ENCODE measurements at regions not wholly inside any gene's neighbourhood (a gene's known extent, or its start where the extent isn't known, plus 50 kb on each side); places are given as distances from the start of the nearest gene placed in this dataset.

DNA sequence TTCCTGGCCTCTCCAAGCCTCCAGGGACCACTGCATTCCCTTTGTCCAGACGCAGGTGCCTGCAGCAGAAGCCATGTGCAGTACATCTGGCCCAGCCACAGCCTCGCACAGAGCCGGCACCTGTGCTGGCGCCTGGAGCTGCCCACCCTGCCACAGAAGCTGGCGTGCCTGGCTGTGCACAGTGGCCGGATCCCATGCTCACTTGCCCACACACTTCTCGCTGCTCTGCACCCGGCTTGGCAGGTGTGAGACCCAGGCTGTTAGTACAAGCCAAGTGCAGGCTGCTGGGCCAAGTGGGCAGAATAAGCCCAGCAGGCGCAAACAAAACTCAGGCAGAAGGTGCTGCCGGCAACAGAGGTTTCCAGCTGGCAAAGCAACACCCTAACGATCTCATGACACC lies 124.5 kb upstream of the CCDC150 start:
- POLR2A ChIA-PET, result no interaction called here
- H3K27ac Mint-ChIP-seq, result no peak overlapping the region
- WGBS (ENCODE audit: insufficient coverage), result 91% methylated on average over 11 of the region's 11 CpGs

DNA sequence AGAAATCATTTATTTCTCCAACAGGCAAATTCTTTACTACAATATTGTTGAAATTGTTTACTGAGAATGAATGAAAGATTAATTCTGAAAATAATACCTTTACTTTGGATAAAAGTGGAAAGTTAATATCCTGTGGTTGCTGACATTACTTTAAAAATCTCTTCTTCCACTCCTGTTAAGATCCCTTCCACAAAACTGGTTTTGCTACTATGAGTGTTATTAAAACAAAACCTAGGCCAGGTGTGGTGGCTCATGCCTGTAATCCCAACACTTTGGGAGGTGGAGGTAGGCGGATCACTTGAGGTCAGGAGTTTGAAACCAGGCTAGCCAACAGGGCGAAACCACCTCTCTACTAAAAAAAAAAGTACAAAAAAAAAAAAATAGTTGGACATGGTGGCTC lies 123.9 kb upstream of the CCDC150 start:
- TF ChIP-seq, protein P1, sequence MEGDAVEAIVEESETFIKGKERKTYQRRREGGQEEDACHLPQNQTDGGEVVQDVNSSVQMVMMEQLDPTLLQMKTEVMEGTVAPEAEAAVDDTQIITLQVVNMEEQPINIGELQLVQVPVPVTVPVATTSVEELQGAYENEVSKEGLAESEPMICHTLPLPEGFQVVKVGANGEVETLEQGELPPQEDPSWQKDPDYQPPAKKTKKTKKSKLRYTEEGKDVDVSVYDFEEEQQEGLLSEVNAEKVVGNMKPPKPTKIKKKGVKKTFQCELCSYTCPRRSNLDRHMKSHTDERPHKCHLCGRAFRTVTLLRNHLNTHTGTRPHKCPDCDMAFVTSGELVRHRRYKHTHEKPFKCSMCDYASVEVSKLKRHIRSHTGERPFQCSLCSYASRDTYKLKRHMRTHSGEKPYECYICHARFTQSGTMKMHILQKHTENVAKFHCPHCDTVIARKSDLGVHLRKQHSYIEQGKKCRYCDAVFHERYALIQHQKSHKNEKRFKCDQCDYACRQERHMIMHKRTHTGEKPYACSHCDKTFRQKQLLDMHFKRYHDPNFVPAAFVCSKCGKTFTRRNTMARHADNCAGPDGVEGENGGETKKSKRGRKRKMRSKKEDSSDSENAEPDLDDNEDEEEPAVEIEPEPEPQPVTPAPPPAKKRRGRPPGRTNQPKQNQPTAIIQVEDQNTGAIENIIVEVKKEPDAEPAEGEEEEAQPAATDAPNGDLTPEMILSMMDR (IDR thresholded peaks at IDR 0.05), result no peak
- TF ChIP-seq EZH2 (IDR thresholded peaks at IDR 0.05; ENCODE audit: borderline replicate concordance, insufficient read depth, low read depth, low read length, poor library complexity, severe bottlenecking), result no peak
- Histone ChIP-seq H3K4me1 (ENCODE audit: control insufficient read depth in 2 of 2, insufficient read depth in 2 of 2, low read length in 2 of 2) (no peaks in the 10 kb centered on the region), H3K4me3 (ENCODE audit: control extremely low read depth in 1 of 5, extremely low read depth in 1 of 5, insufficient read depth in 1 of 5, low read depth in 2 of 5, low read length in 4 of 5) (no peak overlapping the region), H3K27ac (ENCODE audit: low read length in 2 of 2) (no peak overlapping the region), H3K9me3 (ENCODE audit: control extremely low read depth in 1 of 3, control insufficient read depth in 2 of 3, insufficient read depth in 1 of 3, low read length in 2 of 3) (no peaks in the 10 kb centered on the region), H3K9ac (ENCODE audit: low read length) (no peak overlapping the region), H3K36me3 (replicated peaks in 1 of 2; ENCODE audit: control extremely low read depth in 1 of 2, control insufficient read depth in 1 of 2, extremely low read depth in 1 of 2, insufficient read depth in 2 of 2, low read length in 1 of 2) (no peaks in the 10 kb centered on the region), H3K4me2 (replicated peaks; ENCODE audit: low read depth, low read length, poor library complexity, severe bottlenecking) (no peak overlapping the region), H3K27me3 (replicated peaks in 1 of 4; ENCODE audit: control extremely low read depth in 1 of 4, control insufficient read depth in 3 of 4, insufficient read depth in 4 of 4, low read length in 3 of 4) (no peaks in the 10 kb centered on the region), H3K79me2 (ENCODE audit: control insufficient read depth, insufficient read depth, low read length) (no peaks in the 10 kb centered on the region), H4K20me1 (ENCODE audit: control insufficient read depth, insufficient read depth, low read length, poor library complexity, severe bottlenecking) (no peaks in the 10 kb centered on the region), H2AFZ (ENCODE audit: insufficient read depth, low read depth, low read length, poor library complexity, severe bottlenecking) (no peak overlapping the region)
- Mint-ChIP-seq H3K27me3 (peaks cover 15% of the 10 kb centered on the region), H3K4me1 (no peaks in the 10 kb centered on the region), H3K4me3 (no peak overlapping the region), H3K9me3 (ENCODE audit: insufficient read depth) (no peaks in the 10 kb centered on the region), H3K27ac (no peak overlapping the region)
- DNase-seq, result no peak
- no peak for ATAC-seq (ENCODE audit: low read depth)
- ChIA-PET CTCF (no interaction called here), POLR2A (no interaction called here)
- no CpG with 5 or more reads among the region's 2 CpGs for WGBS (ENCODE audit: insufficient coverage)
- intact Hi-C loops (cut with micrococcal nuclease), result no loop called here

More for the DNA sequence above, 124.5 kb upstream of the CCDC150 start:
- no peaks in the 10 kb centered on the region for H3K27me3 ChIP-seq (replicated peaks in 1 of 4; ENCODE audit: control extremely low read depth in 1 of 4, control insufficient read depth in 3 of 4, insufficient read depth in 4 of 4, low read length in 3 of 4)
- H3K4me1 ChIP-seq (ENCODE audit: control insufficient read depth in 2 of 2, insufficient read depth in 2 of 2, low read length in 2 of 2), result no peaks in the 10 kb centered on the region
- H3K79me2 ChIP-seq (ENCODE audit: control insufficient read depth, insufficient read depth, low read length), result no peaks in the 10 kb centered on the region
- no peak overlapping the region for H3K4me2 ChIP-seq (replicated peaks; ENCODE audit: low read depth, low read length, poor library complexity, severe bottlenecking)
- Mint-ChIP-seq H3K4me1 (no peaks in the 10 kb centered on the region), H3K9me3 (ENCODE audit: insufficient read depth) (no peaks in the 10 kb centered on the region), H3K27me3 (peaks cover 20% of the 10 kb centered on the region), H3K4me3 (no peak overlapping the region)
- H4K20me1 ChIP-seq (ENCODE audit: control insufficient read depth, insufficient read depth, low read length, poor library complexity, severe bottlenecking), result no peaks in the 10 kb centered on the region
- H3K4me3 ChIP-seq (ENCODE audit: control extremely low read depth in 1 of 5, extremely low read depth in 1 of 5, insufficient read depth in 1 of 5, low read depth in 2 of 5, low read length in 4 of 5), result no peak overlapping the region
- no peaks in the 10 kb centered on the region for H3K9me3 ChIP-seq (ENCODE audit: control extremely low read depth in 1 of 3, control insufficient read depth in 2 of 3, insufficient read depth in 1 of 3, low read length in 2 of 3)
- CTCF ChIA-PET, result no interaction called here
- no peak for DNase-seq
- TF ChIP-seq, protein P1 (IDR thresholded peaks at IDR 0.05), result no peak
- no peak for ATAC-seq (ENCODE audit: low read depth)
- no peak overlapping the region for H2AFZ ChIP-seq (ENCODE audit: insufficient read depth, low read depth, low read length, poor library complexity, severe bottlenecking)
- no peaks in the 10 kb centered on the region for H3K36me3 ChIP-seq (replicated peaks in 1 of 2; ENCODE audit: control extremely low read depth in 1 of 2, control insufficient read depth in 1 of 2, extremely low read depth in 1 of 2, insufficient read depth in 2 of 2, low read length in 1 of 2)
- no peak overlapping the region for H3K27ac ChIP-seq (ENCODE audit: low read length in 2 of 2)
- intact Hi-C loops (cut with micrococcal nuclease), result no loop called here
- no peak overlapping the region for H3K9ac ChIP-seq (ENCODE audit: low read length)
